ENCODE measurements at regions not wholly inside any gene's neighbourhood (a gene's known extent, or its start where the extent isn't known, plus 50 kb on each side); places are given as distances from the start of the nearest gene placed in this dataset.

- intact Hi-C loops (cut with DNase I): no loop called here
- ATAC-seq (no peak), DNase-seq (no peak)
- H3K36me3 ChIP-seq: no peaks in the 10 kb centered on the region
- no peak overlapping the region for H3K4me3 ChIP-seq
- H3K27me3 ChIP-seq: no peaks in the 10 kb centered on the region
- H3K27ac ChIP-seq: no peak overlapping the region
- H3K4me1 ChIP-seq: no peaks in the 10 kb centered on the region
- H3K9me3 ChIP-seq: peaks cover 0 to 5% of the 10 kb centered on the region in 2 donors
- TF ChIP-seq CTCF (IDR thresholded peaks at IDR 0.05): no peak
These were observed 346.6 kb downstream of the CBLN2 start for GRCh38 chr18:72197591-72197990.

GRCh38 chr18:72194072-72194471 lies 350.1 kb downstream of the CBLN2 start:
- intact Hi-C loops (cut with DNase I): no loop called here
- H3K36me3 ChIP-seq: no peaks in the 10 kb centered on the region
- ATAC-seq (no peak), DNase-seq (no peak)
- TF ChIP-seq CTCF (IDR thresholded peaks at IDR 0.05): no peak
- no peaks in the 10 kb centered on the region for H3K27me3 ChIP-seq
- H3K27ac ChIP-seq: no peak overlapping the region
- peaks cover 0 to 5% of the 10 kb centered on the region in 2 donors for H3K9me3 ChIP-seq
- H3K4me1 ChIP-seq: no peaks in the 10 kb centered on the region
- H3K4me3 ChIP-seq: no peak overlapping the region

DNA sequence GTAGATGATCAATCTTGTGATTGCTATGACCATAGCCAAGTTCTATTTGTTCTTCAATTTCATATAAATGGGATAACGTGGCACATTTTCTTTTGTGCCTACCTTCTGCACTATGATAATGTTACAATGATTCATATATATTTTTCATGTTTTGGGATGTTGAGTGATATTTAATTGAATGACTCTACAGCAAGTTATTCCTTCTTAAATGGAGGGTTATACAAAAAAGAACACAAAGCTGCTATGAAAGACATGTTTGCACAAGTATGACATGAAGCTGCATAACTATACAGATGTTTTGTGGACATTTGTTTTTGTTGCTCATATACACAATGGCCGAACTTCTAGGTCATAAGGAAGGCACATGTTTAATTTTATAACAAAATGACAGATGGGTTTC lies 356.2 kb downstream of the CBLN2 start:
- TF ChIP-seq CTCF (IDR thresholded peaks at IDR 0.05): no peak
- no peaks in the 10 kb centered on the region for H3K36me3 ChIP-seq
- DNase-seq (no peak), ATAC-seq (no peak)
- no peak overlapping the region for H3K27ac ChIP-seq
- H3K27me3 ChIP-seq: no peaks in the 10 kb centered on the region
- H3K9me3 ChIP-seq: no peaks in the 10 kb centered on the region
- no peak overlapping the region for H3K4me3 ChIP-seq
- H3K4me1 ChIP-seq: no peaks in the 10 kb centered on the region
- intact Hi-C loops (cut with DNase I): no loop called here

DNA sequence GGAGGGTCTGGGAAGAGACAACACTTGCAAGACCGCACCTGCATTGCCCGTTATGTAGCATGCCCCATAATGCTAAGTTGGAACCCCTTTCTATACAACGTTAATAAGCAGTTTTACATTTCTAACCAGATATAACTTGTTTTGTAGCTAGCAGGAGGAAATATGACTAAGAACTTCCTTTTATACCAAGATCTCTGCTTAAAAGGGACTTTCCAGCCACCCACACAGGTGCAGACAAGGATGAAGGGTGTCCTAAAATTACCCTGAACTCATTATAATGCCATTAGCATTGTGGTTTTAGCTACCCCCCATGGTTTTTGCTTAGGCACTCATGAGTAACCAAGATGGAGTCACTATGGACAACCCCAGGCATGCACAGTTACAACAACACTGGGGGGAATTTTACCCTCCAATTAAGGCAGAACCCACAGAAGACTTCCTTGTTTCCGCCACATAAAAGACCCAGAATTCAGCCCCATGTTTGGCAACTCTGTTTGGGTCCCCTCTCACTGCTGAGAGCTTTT lies 362.8 kb downstream of the CBLN2 start:
- no peak for ATAC-seq
- intact Hi-C loops (cut with DNase I): no loop called here
- no peak for DNase-seq
- Histone ChIP-seq H3K27ac (no peak overlapping the region), H3K4me1 (no peaks in the 10 kb centered on the region), H3K9me3 (peaks cover 0 to 6% of the 10 kb centered on the region in 2 donors), H3K36me3 (no peaks in the 10 kb centered on the region), H3K27me3 (no peaks in the 10 kb centered on the region), H3K4me3 (no peak overlapping the region)
- TF ChIP-seq CTCF (IDR thresholded peaks at IDR 0.05): no peak

DNA sequence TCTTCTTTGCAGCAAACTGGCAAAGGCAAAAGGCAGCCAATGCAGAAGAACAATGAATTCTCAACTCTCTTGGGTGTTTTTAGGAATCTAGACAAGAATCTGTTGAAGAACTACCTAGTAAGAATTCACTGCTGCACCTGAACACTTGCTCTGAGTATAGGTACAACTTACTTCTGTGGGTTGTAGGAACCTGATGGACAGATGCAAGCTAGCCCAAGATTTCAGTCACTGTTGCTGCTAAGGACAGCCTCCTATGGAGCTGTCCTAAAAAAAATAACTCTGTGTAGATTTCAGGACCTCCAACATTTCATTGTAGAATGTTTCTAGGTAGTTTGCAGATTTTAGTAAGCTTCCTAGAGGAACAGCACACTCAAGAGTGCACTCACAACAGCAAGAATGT lies 363.5 kb downstream of the CBLN2 start:
- TF ChIP-seq CTCF (IDR thresholded peaks at IDR 0.05): no peak
- Histone ChIP-seq H3K9me3 (peaks cover 0 to 6% of the 10 kb centered on the region in 2 donors), H3K4me3 (no peak overlapping the region), H3K27ac (no peak overlapping the region), H3K27me3 (no peaks in the 10 kb centered on the region), H3K4me1 (no peaks in the 10 kb centered on the region), H3K36me3 (no peaks in the 10 kb centered on the region)
- no peak for DNase-seq
- no peak for ATAC-seq
- intact Hi-C loops (cut with DNase I): no loop called here

Data from left lung (tissue), 4 donors.